Rectal smooth muscle tissue (tissue), 1 donor: ENCODE measurements at regions not wholly inside any gene's neighbourhood (a gene's known extent, or its start where the extent isn't known, plus 50 kb on each side); places are given as distances from the start of the nearest gene placed in this dataset.
A peak's percentile ranks its signal among the peaks of the same experiment; 100 is the strongest.

Source experiments
- H3K27ac ChIP-seq: one replicate; pipeline ENCODE4 v1.7.0; 2013; ENCODE audit warnings: low read depth, low read length, inconsistent platforms
- H3K27me3 ChIP-seq: one replicate; pipeline ENCODE4 v1.7.0; 2013; ENCODE audit warnings: low read length; ENCODE audit not compliant: control insufficient read depth, insufficient read depth
- H3K36me3 ChIP-seq: one replicate; pipeline ENCODE4 v1.7.0; 2013; ENCODE audit warnings: low read length; ENCODE audit not compliant: control insufficient read depth, insufficient read depth
- H3K4me1 ChIP-seq: one replicate; pipeline ENCODE4 v1.7.0; 2013; ENCODE audit warnings: low read length; ENCODE audit not compliant: control insufficient read depth, insufficient read depth
- H3K4me3 ChIP-seq: one replicate; pipeline ENCODE4 v1.7.0; 2013; ENCODE audit warnings: low read length
- H3K9ac ChIP-seq: one replicate; pipeline ENCODE4 v1.7.0; 2013; ENCODE audit warnings: low read length

GRCh38 chr1:88421997-88422396, 262.1 kb upstream of the PKN2 start:
- H3K9ac ChIP-seq, result no peak overlapping the region
- no peaks in the 10 kb centered on the region for H3K27me3 ChIP-seq
- no peak overlapping the region for H3K27ac ChIP-seq
- no peaks in the 10 kb centered on the region for H3K36me3 ChIP-seq
- H3K4me1 ChIP-seq, result no peaks in the 10 kb centered on the region
- H3K4me3 ChIP-seq, result no peak overlapping the region

- no peaks in the 10 kb centered on the region for H3K36me3 ChIP-seq
- H3K9ac ChIP-seq, result no peak overlapping the region
- no peak overlapping the region for H3K4me3 ChIP-seq
- H3K27ac ChIP-seq, result no peak overlapping the region
- no peaks in the 10 kb centered on the region for H3K27me3 ChIP-seq
- H3K4me1 ChIP-seq, result no peaks in the 10 kb centered on the region
Observed at GRCh38 chr1:88433556-88433955, 250.5 kb upstream of the PKN2 start.

GRCh38 chr1:88434836-88435235, 249.2 kb upstream of the PKN2 start:
- Histone ChIP-seq H3K4me3 (no peak overlapping the region), H3K4me1 (no peaks in the 10 kb centered on the region)

GRCh38 chr1:88441022-88441421, 243.1 kb upstream of the PKN2 start:
- Histone ChIP-seq H3K36me3 (no peaks in the 10 kb centered on the region), H3K27ac (no peak overlapping the region), H3K9ac (no peak overlapping the region), H3K4me3 (no peak overlapping the region), H3K27me3 (no peaks in the 10 kb centered on the region), H3K4me1 (no peaks in the 10 kb centered on the region)

More at GRCh38 chr1:88434836-88435235, 249.2 kb upstream of the PKN2 start:
- Histone ChIP-seq H3K36me3 (no peaks in the 10 kb centered on the region), H3K27me3 (no peaks in the 10 kb centered on the region), H3K27ac (no peak overlapping the region), H3K9ac (no peak overlapping the region)

GRCh38 chr1:88451856-88452255, 232.2 kb upstream of the PKN2 start:
- H3K36me3 ChIP-seq, result no peaks in the 10 kb centered on the region
- H3K4me1 ChIP-seq, result no peaks in the 10 kb centered on the region
- H3K9ac ChIP-seq, result no peak overlapping the region
- no peak overlapping the region for H3K4me3 ChIP-seq
- H3K27me3 ChIP-seq, result no peaks in the 10 kb centered on the region
- no peak overlapping the region for H3K27ac ChIP-seq

- Histone ChIP-seq H3K36me3 (no peaks in the 10 kb centered on the region), H3K27me3 (no peaks in the 10 kb centered on the region), H3K4me3 (no peak overlapping the region), H3K9ac (no peak overlapping the region), H3K4me1 (no peaks in the 10 kb centered on the region), H3K27ac (no peak overlapping the region)
Observed at GRCh38 chr1:88453295-88453694, 230.8 kb upstream of the PKN2 start.

GRCh38 chr1:88454781-88455180, 229.3 kb upstream of the PKN2 start:
- Histone ChIP-seq H3K27me3 (no peaks in the 10 kb centered on the region), H3K4me1 (no peaks in the 10 kb centered on the region), H3K36me3 (no peaks in the 10 kb centered on the region), H3K4me3 (no peak overlapping the region), H3K27ac (no peak overlapping the region), H3K9ac (no peak overlapping the region)

- Histone ChIP-seq H3K4me1 (no peaks in the 10 kb centered on the region), H3K4me3 (no peak overlapping the region), H3K27ac (no peak overlapping the region), H3K36me3 (no peaks in the 10 kb centered on the region), H3K27me3 (no peaks in the 10 kb centered on the region), H3K9ac (no peak overlapping the region)
Observed at GRCh38 chr1:88455621-88456256, 228.3 kb upstream of the PKN2 start.

GRCh38 chr1:88457197-88457596, 226.9 kb upstream of the PKN2 start:
- Histone ChIP-seq H3K27ac (no peak overlapping the region), H3K4me1 (no peaks in the 10 kb centered on the region), H3K36me3 (no peaks in the 10 kb centered on the region), H3K27me3 (no peaks in the 10 kb centered on the region), H3K9ac (no peak overlapping the region), H3K4me3 (no peak overlapping the region)

GRCh38 chr1:88461007-88461406, 223.1 kb upstream of the PKN2 start:
- Histone ChIP-seq H3K36me3 (no peaks in the 10 kb centered on the region), H3K9ac (no peak overlapping the region), H3K27ac (no peak overlapping the region), H3K4me3 (no peak overlapping the region), H3K4me1 (no peaks in the 10 kb centered on the region), H3K27me3 (no peaks in the 10 kb centered on the region)

GRCh38 chr1:88462096-88462487, 222.0 kb upstream of the PKN2 start:
- Histone ChIP-seq H3K4me1 (no peaks in the 10 kb centered on the region), H3K27ac (no peak overlapping the region), H3K27me3 (no peaks in the 10 kb centered on the region), H3K9ac (no peak overlapping the region), H3K36me3 (no peaks in the 10 kb centered on the region), H3K4me3 (peak overlapping the region; percentile 48)

GRCh38 chr1:88462488-88463261, 221.4 kb upstream of the PKN2 start:
- H3K9ac ChIP-seq, result peak overlapping the region; percentile 4
- H3K4me1 ChIP-seq, result no peaks in the 10 kb centered on the region
- H3K36me3 ChIP-seq, result no peaks in the 10 kb centered on the region
- peak overlapping the region; percentile 48 for H3K4me3 ChIP-seq
- H3K27me3 ChIP-seq, result no peaks in the 10 kb centered on the region
- peak overlapping the region; percentile 85 for H3K27ac ChIP-seq
